ENCODE measurements at regions not wholly inside any gene's neighbourhood (a gene's known extent, or its start where the extent isn't known, plus 50 kb on each side); places are given as distances from the start of the nearest gene placed in this dataset.

DNA sequence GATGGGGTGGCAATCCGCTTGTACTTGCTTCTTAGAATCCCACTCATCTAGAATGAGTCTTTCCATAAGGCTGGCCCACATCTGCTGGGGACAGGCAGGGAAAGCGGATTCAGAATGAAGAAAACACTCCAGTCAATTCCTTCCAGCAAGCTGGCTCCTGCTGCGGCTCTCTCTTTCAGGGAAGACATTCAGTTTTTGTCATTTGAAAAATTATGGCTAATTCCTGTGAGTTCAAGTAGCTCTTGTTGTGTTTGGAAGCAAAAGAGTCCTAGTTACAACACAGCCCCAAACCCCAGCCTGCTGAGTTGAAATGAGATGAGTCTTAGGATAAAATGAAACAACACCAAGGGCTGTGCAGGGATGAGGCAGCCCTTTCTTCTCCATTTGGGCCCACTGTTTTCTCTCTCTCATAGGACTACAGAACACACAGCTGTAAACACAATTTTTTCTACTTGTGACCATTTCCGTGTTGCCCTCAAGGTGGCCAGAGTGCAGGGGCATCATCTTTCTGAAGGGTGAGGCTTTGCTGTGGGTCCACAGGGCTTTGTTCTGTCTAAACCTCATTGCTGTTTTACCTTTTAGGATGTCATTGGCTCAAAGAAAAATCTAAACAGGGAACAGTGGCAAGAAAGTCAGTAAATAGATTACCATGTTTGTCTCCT lies 90.8 kb upstream of the EEPD1 start:
- TF ChIP-seq CTCF (IDR thresholded peaks at IDR 0.05) (no peak), POLR2A (IDR thresholded peaks at IDR 0.05) (no peak)

All from stomach (tissue), 4 donors.